GM12891 (cell line): ENCODE measurements at regions not wholly inside any gene's neighbourhood (a gene's known extent, or its start where the extent isn't known, plus 50 kb on each side); places are given as distances from the start of the nearest gene placed in this dataset.

Experiments used
- PAX5 ChIP-seq: IDR thresholded peaks from 2 replicates; pipeline ENCODE4 v1.6.1; 2011; ENCODE audit warnings: low read length, moderate library complexity, mild to moderate bottlenecking; ENCODE audit not compliant: insufficient read depth, severe bottlenecking
- POLR2A ChIP-seq: IDR thresholded peaks from 2 replicates; pipeline ENCODE4 v1.6.1; 2011; ENCODE audit warnings: low read depth, low read length, control low read depth
- POLR2AphosphoS5 ChIP-seq: IDR thresholded peaks from 2 replicates; pipeline ENCODE4 v1.6.1; 2011; ENCODE audit warnings: low read depth, low read length, control low read depth
- POU2F2 ChIP-seq: IDR thresholded peaks from 2 replicates; pipeline ENCODE4 v1.6.1; 2011; ENCODE audit warnings: low read depth, mild to moderate bottlenecking, control low read depth, low read length, moderate library complexity
- SPI1 ChIP-seq: IDR thresholded peaks from 2 replicates; pipeline ENCODE4 v1.6.1; 2011; ENCODE audit warnings: low read depth, low read length, control low read depth
- TAF1 ChIP-seq: IDR thresholded peaks from 2 replicates; pipeline ENCODE4 v1.6.1; 2011; ENCODE audit warnings: low read depth, low read length, control low read depth

- TF ChIP-seq POLR2AphosphoS5 = no peak
- TF ChIP-seq TAF1 = no peak
- TF ChIP-seq POLR2A = no peak
- no peak for TF ChIP-seq SPI1
- TF ChIP-seq PAX5 = no peak
- TF ChIP-seq POU2F2 = no peak
Observed at GRCh38 chr16:24626256-24626655, 86.9 kb downstream of the RBBP6 start.
